ENCODE measurements at regions not wholly inside any gene's neighbourhood (a gene's known extent, or its start where the extent isn't known, plus 50 kb on each side); places are given as distances from the start of the nearest gene placed in this dataset.

DNA sequence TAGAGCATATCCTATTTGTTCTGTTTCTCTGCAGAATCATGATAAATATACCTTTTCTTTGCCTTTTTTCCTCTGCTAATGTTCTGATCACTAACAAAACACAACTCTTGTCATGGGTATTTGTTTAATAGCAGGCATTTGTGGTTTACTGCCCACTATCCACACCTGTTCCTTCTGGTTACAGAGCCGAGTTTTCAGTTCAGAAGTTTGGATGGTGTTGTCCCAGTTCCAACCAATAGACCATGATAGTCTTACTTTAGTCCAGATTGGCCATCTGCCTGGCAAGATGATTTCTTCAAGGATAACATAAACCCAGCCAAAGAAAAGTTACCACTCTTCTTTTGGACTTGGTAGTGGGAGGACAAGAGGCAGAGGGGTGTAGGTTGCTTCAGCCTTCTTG, 211.2 kb downstream of the TFAP2A start:
- no peaks in the 10 kb centered on the region for H3K4me1 ChIP-seq (ENCODE audit: control insufficient read depth, extremely low read depth, insufficient read depth, low read length)
- ChIA-PET POLR2A (no interaction called here), CTCF (no interaction called here)
- no peak overlapping the region for H3K27ac ChIP-seq (ENCODE audit: insufficient read depth, low read depth, low read length)
- no peaks in the 10 kb centered on the region for H3K36me3 ChIP-seq (ENCODE audit: control insufficient read depth in 2 of 2, extremely low read depth in 1 of 2, insufficient read depth in 2 of 2, low read length in 2 of 2)
- H4K20me1 ChIP-seq (replicated peaks; ENCODE audit: control insufficient read depth, extremely low read depth, insufficient read depth, low read length): no peaks in the 10 kb centered on the region
- no peaks in the 10 kb centered on the region for H3K9me3 ChIP-seq (replicated peaks; ENCODE audit: control insufficient read depth, insufficient read depth, low read length)
- no peaks in the 10 kb centered on the region for H3K27me3 ChIP-seq (ENCODE audit: control insufficient read depth in 2 of 2, insufficient read depth in 2 of 2, low read length in 2 of 2)
- no TSS peak for BruUV-seq (replicated peaks)
- H3K4me2 ChIP-seq (ENCODE audit: insufficient read depth, low read length): no peak overlapping the region
- FAIRE-seq (no peak), DNase-seq (ENCODE audit: low read depth, low spot score) (no peak)
- H3K9ac ChIP-seq (replicated peaks; ENCODE audit: extremely low read depth, insufficient read depth, low read length): no peak overlapping the region
- H3K9me1 ChIP-seq (replicated peaks; ENCODE audit: control insufficient read depth, extremely low read depth, insufficient read depth, low read length): no peaks in the 10 kb centered on the region
- no peak overlapping the region for H3K4me3 ChIP-seq (replicated peaks in 1 of 3; ENCODE audit: insufficient read depth in 1 of 3, low read depth in 1 of 3, low read length in 3 of 3)
- no peak overlapping the region for H2AFZ ChIP-seq (ENCODE audit: low read depth, low read length)
- H3K79me2 ChIP-seq (ENCODE audit: control insufficient read depth, insufficient read depth, low read length): no peaks in the 10 kb centered on the region
- dilution Hi-C loops (cut with MboI; ENCODE audit: extremely low pct_ligation_motif_present, low sequenced_read_pairs): no loop called here
- TF ChIP-seq, protein P1, sequence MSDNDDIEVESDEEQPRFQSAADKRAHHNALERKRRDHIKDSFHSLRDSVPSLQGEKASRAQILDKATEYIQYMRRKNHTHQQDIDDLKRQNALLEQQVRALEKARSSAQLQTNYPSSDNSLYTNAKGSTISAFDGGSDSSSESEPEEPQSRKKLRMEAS (IDR thresholded peaks at IDR 0.05; ENCODE audit: insufficient read depth, insufficient read length): no peak
- TF ChIP-seq JUN (IDR thresholded peaks at IDR 0.05; ENCODE audit: borderline replicate concordance, insufficient read depth, insufficient read length, low read depth): no peak
- no peak for TF ChIP-seq EZH2 (IDR thresholded peaks at IDR 0.05; ENCODE audit: borderline replicate concordance, low read depth, low read length, severe bottlenecking)
- TF ChIP-seq POLR2AphosphoS5 (IDR thresholded peaks at IDR 0.05; ENCODE audit: insufficient read depth, low read depth, low read length): no peak
- TF ChIP-seq GATA2 (IDR thresholded peaks at IDR 0.05; ENCODE audit: insufficient read depth, insufficient read length, low read depth, low read length): no peak
- intact Hi-C loops (cut with micrococcal nuclease): no loop called here

DNA sequence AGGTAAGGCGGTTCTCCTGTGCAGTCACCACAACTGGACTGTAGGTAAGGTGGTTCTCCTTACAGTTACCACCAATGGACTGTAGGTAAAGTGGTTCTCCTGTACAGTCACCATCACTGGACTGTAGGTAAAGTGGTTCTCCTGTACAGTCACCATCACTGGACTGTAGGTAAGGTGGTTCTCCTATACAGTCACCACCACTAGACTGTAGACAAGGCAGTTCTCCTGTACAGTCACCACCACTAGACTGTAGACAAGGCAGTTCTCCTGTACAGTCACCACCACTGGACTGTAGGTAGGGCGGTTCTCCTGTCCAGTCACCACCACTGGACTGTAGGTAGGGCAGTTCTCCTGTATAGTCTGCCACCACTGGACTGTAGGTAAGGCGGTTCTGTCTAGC, 212.3 kb downstream of the TFAP2A start:
- Histone ChIP-seq H3K27ac (ENCODE audit: insufficient read depth, low read depth, low read length) (no peak overlapping the region), H3K79me2 (ENCODE audit: control insufficient read depth, insufficient read depth, low read length) (no peaks in the 10 kb centered on the region), H3K9ac (replicated peaks; ENCODE audit: extremely low read depth, insufficient read depth, low read length) (no peak overlapping the region), H3K4me1 (ENCODE audit: control insufficient read depth, extremely low read depth, insufficient read depth, low read length) (no peaks in the 10 kb centered on the region), H3K9me3 (replicated peaks; ENCODE audit: control insufficient read depth, insufficient read depth, low read length) (no peaks in the 10 kb centered on the region), H3K27me3 (ENCODE audit: control insufficient read depth in 2 of 2, insufficient read depth in 2 of 2, low read length in 2 of 2) (no peaks in the 10 kb centered on the region), H4K20me1 (replicated peaks; ENCODE audit: control insufficient read depth, extremely low read depth, insufficient read depth, low read length) (no peaks in the 10 kb centered on the region), H3K4me3 (replicated peaks in 1 of 3; ENCODE audit: insufficient read depth in 1 of 3, low read depth in 1 of 3, low read length in 3 of 3) (no peak overlapping the region), H3K4me2 (ENCODE audit: insufficient read depth, low read length) (no peak overlapping the region), H3K9me1 (replicated peaks; ENCODE audit: control insufficient read depth, extremely low read depth, insufficient read depth, low read length) (no peaks in the 10 kb centered on the region), H2AFZ (ENCODE audit: low read depth, low read length) (no peak overlapping the region), H3K36me3 (ENCODE audit: control insufficient read depth in 2 of 2, extremely low read depth in 1 of 2, insufficient read depth in 2 of 2, low read length in 2 of 2) (no peaks in the 10 kb centered on the region)
- POLR2A ChIA-PET: no interaction called here
- no peak for FAIRE-seq
- CTCF ChIA-PET: no interaction called here
- no peak for DNase-seq (ENCODE audit: low read depth, low spot score)
- intact Hi-C loops (cut with micrococcal nuclease): no loop called here
- BruUV-seq (replicated peaks): no TSS peak
- TF ChIP-seq POLR2A (IDR thresholded peaks at IDR 0.05; ENCODE audit: low read depth, low read length) (no peak), FOS (IDR thresholded peaks at IDR 0.05; ENCODE audit: borderline replicate concordance, insufficient read depth, low read length) (no peak), EZH2 (IDR thresholded peaks at IDR 0.05; ENCODE audit: borderline replicate concordance, low read depth, low read length, severe bottlenecking) (no peak), JUN (IDR thresholded peaks at IDR 0.05; ENCODE audit: borderline replicate concordance, insufficient read depth, insufficient read length, low read depth) (no peak), GATA2 (IDR thresholded peaks at IDR 0.05; ENCODE audit: insufficient read depth, insufficient read length, low read depth, low read length) (no peak), POLR2AphosphoS5 (IDR thresholded peaks at IDR 0.05; ENCODE audit: insufficient read depth, low read depth, low read length) (no peak), MYC (IDR thresholded peaks at IDR 0.05; ENCODE audit: low read depth, low read length) (no peak)
- TF ChIP-seq, protein P1 (IDR thresholded peaks at IDR 0.05; ENCODE audit: insufficient read depth, insufficient read length): no peak
- TF ChIP-seq, protein P2, sequence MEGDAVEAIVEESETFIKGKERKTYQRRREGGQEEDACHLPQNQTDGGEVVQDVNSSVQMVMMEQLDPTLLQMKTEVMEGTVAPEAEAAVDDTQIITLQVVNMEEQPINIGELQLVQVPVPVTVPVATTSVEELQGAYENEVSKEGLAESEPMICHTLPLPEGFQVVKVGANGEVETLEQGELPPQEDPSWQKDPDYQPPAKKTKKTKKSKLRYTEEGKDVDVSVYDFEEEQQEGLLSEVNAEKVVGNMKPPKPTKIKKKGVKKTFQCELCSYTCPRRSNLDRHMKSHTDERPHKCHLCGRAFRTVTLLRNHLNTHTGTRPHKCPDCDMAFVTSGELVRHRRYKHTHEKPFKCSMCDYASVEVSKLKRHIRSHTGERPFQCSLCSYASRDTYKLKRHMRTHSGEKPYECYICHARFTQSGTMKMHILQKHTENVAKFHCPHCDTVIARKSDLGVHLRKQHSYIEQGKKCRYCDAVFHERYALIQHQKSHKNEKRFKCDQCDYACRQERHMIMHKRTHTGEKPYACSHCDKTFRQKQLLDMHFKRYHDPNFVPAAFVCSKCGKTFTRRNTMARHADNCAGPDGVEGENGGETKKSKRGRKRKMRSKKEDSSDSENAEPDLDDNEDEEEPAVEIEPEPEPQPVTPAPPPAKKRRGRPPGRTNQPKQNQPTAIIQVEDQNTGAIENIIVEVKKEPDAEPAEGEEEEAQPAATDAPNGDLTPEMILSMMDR (IDR thresholded peaks at IDR 0.05; ENCODE audit: extremely low read depth in 1 of 2, insufficient read depth in 1 of 2, low read depth in 1 of 2, low read length in 2 of 2): no peak
- dilution Hi-C loops (cut with MboI; ENCODE audit: extremely low pct_ligation_motif_present, low sequenced_read_pairs): no loop called here
